ENCODE measurements at regions not wholly inside any gene's neighbourhood (a gene's known extent, or its start where the extent isn't known, plus 50 kb on each side); places are given as distances from the start of the nearest gene placed in this dataset.

DNA sequence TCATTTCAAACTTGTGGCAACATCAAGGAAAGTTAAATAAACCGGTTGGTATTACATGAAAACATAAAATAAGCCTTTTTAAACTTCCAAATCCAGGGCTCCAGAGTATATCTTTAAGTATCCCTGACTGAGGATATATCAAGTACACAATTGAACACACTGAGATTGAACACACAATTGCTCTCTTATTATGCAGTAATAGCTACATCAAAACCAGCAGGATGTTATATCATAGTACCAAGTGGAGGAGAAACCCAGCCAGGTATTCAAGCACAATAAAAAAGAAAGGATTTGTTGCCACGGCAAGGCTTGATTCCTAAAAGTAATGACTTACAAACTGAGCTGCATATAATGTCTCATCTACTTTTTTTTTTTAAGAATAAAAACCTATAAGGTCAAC, 605.8 kb downstream of the SPOCK3 start:
- TF ChIP-seq, protein P1, sequence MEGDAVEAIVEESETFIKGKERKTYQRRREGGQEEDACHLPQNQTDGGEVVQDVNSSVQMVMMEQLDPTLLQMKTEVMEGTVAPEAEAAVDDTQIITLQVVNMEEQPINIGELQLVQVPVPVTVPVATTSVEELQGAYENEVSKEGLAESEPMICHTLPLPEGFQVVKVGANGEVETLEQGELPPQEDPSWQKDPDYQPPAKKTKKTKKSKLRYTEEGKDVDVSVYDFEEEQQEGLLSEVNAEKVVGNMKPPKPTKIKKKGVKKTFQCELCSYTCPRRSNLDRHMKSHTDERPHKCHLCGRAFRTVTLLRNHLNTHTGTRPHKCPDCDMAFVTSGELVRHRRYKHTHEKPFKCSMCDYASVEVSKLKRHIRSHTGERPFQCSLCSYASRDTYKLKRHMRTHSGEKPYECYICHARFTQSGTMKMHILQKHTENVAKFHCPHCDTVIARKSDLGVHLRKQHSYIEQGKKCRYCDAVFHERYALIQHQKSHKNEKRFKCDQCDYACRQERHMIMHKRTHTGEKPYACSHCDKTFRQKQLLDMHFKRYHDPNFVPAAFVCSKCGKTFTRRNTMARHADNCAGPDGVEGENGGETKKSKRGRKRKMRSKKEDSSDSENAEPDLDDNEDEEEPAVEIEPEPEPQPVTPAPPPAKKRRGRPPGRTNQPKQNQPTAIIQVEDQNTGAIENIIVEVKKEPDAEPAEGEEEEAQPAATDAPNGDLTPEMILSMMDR (conservative IDR thresholded peaks at IDR 0.05; ENCODE audit: low read depth, low read length) = no peak
- TF ChIP-seq EZH2 (IDR thresholded peaks at IDR 0.05; ENCODE audit: borderline replicate concordance, low read depth, low read length, poor library complexity, severe bottlenecking) = no peak
